ENCODE measurements at regions not wholly inside any gene's neighbourhood (a gene's known extent, or its start where the extent isn't known, plus 50 kb on each side); places are given as distances from the start of the nearest gene placed in this dataset.

GRCh38 chr3:194757647-194758061, 72.0 kb downstream of the FAM43A start:
- TF ChIP-seq CTCF (IDR thresholded peaks at IDR 0.05) (no peak), EZH2 (IDR thresholded peaks at IDR 0.05; ENCODE audit: borderline replicate concordance, insufficient read depth, low read depth, low read length, poor library complexity, severe bottlenecking) (no peak)

Measured in B cell (primary cell).